SJCRH30 (cell line): ENCODE measurements at regions not wholly inside any gene's neighbourhood (a gene's known extent, or its start where the extent isn't known, plus 50 kb on each side); places are given as distances from the start of the nearest gene placed in this dataset.
A peak's percentile ranks its signal among the peaks of the same experiment; 100 is the strongest.

Experiments used
- DNase-seq, 2 experiments: peaks; one replicate each; pipeline ENCODE4 v3.0.0-alpha.2; 2015 to 2020
- H3K27ac ChIP-seq: fragments of 250-450 bp; sonication (Bioruptor Pico); 2 replicates; pipeline ENCODE4 v1.5.1; 2020; ENCODE audit warnings: mild to moderate bottlenecking, moderate library complexity
- H3K27me3 ChIP-seq: fragments of 250-450 bp; sonication (Bioruptor Pico); 2 replicates; pipeline ENCODE4 v1.5.1; 2020; ENCODE audit warnings: mild to moderate bottlenecking, moderate library complexity
- H3K36me3 ChIP-seq: fragments of 250-450 bp; sonication (Bioruptor Pico); 2 replicates; pipeline ENCODE4 v1.5.1; 2020; ENCODE audit warnings: mild to moderate bottlenecking, moderate library complexity
- H3K4me1 ChIP-seq: fragments of 250-450 bp; sonication (Bioruptor Pico); 2 replicates; pipeline ENCODE4 v1.5.1; 2020; ENCODE audit warnings: mild to moderate bottlenecking, moderate library complexity
- H3K4me3 ChIP-seq: fragments of 250-450 bp; sonication (Bioruptor Pico); 2 replicates; pipeline ENCODE4 v1.5.1; 2020; ENCODE audit warnings: mild to moderate bottlenecking, moderate library complexity
- H3K9me3 ChIP-seq: fragments of 250-450 bp; sonication (Bioruptor Pico); replicated peaks from 2 replicates; pipeline ENCODE4 v1.5.1; 2020; ENCODE audit warnings: mild to moderate bottlenecking, moderate library complexity

- H3K4me3 ChIP-seq = no peak overlapping the region
- no peaks in the 10 kb centered on the region for H3K9me3 ChIP-seq
- no peaks in the 10 kb centered on the region for H3K36me3 ChIP-seq
- no peak for DNase-seq
- no peak overlapping the region for H3K27ac ChIP-seq
- no peaks in the 10 kb centered on the region for H3K27me3 ChIP-seq
- no peaks in the 10 kb centered on the region for H3K4me1 ChIP-seq
Observed at GRCh38 chr11:104340590-104340989, 176.6 kb upstream of the PDGFD start.

- H3K27ac ChIP-seq = no peak overlapping the region
- H3K27me3 ChIP-seq = no peaks in the 10 kb centered on the region
- no peaks in the 10 kb centered on the region for H3K36me3 ChIP-seq
- no peaks in the 10 kb centered on the region for H3K4me1 ChIP-seq
- H3K4me3 ChIP-seq = no peak overlapping the region
- no peak for DNase-seq
- no peaks in the 10 kb centered on the region for H3K9me3 ChIP-seq
Observed at GRCh38 chr11:104339380-104339831, 175.5 kb upstream of the PDGFD start.

GRCh38 chr11:104338186-104338585 lies 174.2 kb upstream of the PDGFD start:
- H3K4me1 ChIP-seq = no peaks in the 10 kb centered on the region
- no peak for DNase-seq
- H3K27ac ChIP-seq = no peak overlapping the region
- no peak overlapping the region for H3K4me3 ChIP-seq
- H3K36me3 ChIP-seq = no peaks in the 10 kb centered on the region
- no peaks in the 10 kb centered on the region for H3K27me3 ChIP-seq
- H3K9me3 ChIP-seq = no peaks in the 10 kb centered on the region

GRCh38 chr11:104337273-104337672 lies 173.3 kb upstream of the PDGFD start:
- Histone ChIP-seq H3K9me3 (no peaks in the 10 kb centered on the region), H3K4me1 (no peaks in the 10 kb centered on the region), H3K36me3 (no peaks in the 10 kb centered on the region), H3K27ac (no peak overlapping the region), H3K4me3 (no peak overlapping the region), H3K27me3 (no peaks in the 10 kb centered on the region)
- no peak for DNase-seq

GRCh38 chr11:104333977-104334376 lies 170.0 kb upstream of the PDGFD start:
- no peaks in the 10 kb centered on the region for H3K36me3 ChIP-seq
- H3K4me1 ChIP-seq = no peaks in the 10 kb centered on the region
- H3K4me3 ChIP-seq = no peak overlapping the region
- H3K27ac ChIP-seq = no peak overlapping the region
- no peaks in the 10 kb centered on the region for H3K9me3 ChIP-seq
- H3K27me3 ChIP-seq = no peaks in the 10 kb centered on the region
- DNase-seq = peak; percentile 21 to 54

- no peaks in the 10 kb centered on the region for H3K4me1 ChIP-seq
- H3K9me3 ChIP-seq = no peaks in the 10 kb centered on the region
- no peaks in the 10 kb centered on the region for H3K27me3 ChIP-seq
- H3K27ac ChIP-seq = no peak overlapping the region
- no peak overlapping the region for H3K4me3 ChIP-seq
- no peaks in the 10 kb centered on the region for H3K36me3 ChIP-seq
- DNase-seq = peak; percentile 26 to 55
Observed at GRCh38 chr11:104332110-104332509, 168.2 kb upstream of the PDGFD start.

- Histone ChIP-seq H3K27me3 (no peaks in the 10 kb centered on the region), H3K36me3 (no peaks in the 10 kb centered on the region), H3K9me3 (no peaks in the 10 kb centered on the region), H3K4me1 (no peaks in the 10 kb centered on the region), H3K27ac (no peak overlapping the region), H3K4me3 (no peak overlapping the region)
- no peak for DNase-seq
Observed at GRCh38 chr11:104329078-104329665, 165.2 kb upstream of the PDGFD start.

GRCh38 chr11:104328512-104328907 lies 164.6 kb upstream of the PDGFD start:
- Histone ChIP-seq H3K4me1 (no peaks in the 10 kb centered on the region), H3K4me3 (no peak overlapping the region), H3K36me3 (no peaks in the 10 kb centered on the region), H3K27ac (no peak overlapping the region), H3K27me3 (no peaks in the 10 kb centered on the region), H3K9me3 (no peaks in the 10 kb centered on the region)
- no peak for DNase-seq

GRCh38 chr11:104327861-104328511 lies 164.0 kb upstream of the PDGFD start:
- H3K27me3 ChIP-seq = no peaks in the 10 kb centered on the region
- H3K4me3 ChIP-seq = no peak overlapping the region
- no peak overlapping the region for H3K27ac ChIP-seq
- H3K36me3 ChIP-seq = no peaks in the 10 kb centered on the region
- H3K9me3 ChIP-seq = no peaks in the 10 kb centered on the region
- no peak for DNase-seq
- H3K4me1 ChIP-seq = no peaks in the 10 kb centered on the region

GRCh38 chr11:104325093-104325492 lies 161.1 kb upstream of the PDGFD start:
- Histone ChIP-seq H3K27ac (no peak overlapping the region), H3K9me3 (no peaks in the 10 kb centered on the region), H3K4me1 (no peaks in the 10 kb centered on the region), H3K27me3 (no peaks in the 10 kb centered on the region), H3K36me3 (no peaks in the 10 kb centered on the region), H3K4me3 (no peak overlapping the region)
- DNase-seq = no peak

- Histone ChIP-seq H3K27ac (no peak overlapping the region), H3K4me1 (no peaks in the 10 kb centered on the region), H3K36me3 (no peaks in the 10 kb centered on the region), H3K9me3 (no peaks in the 10 kb centered on the region), H3K4me3 (no peak overlapping the region), H3K27me3 (no peaks in the 10 kb centered on the region)
- DNase-seq = no peak
Observed at GRCh38 chr11:104324276-104324675, 160.3 kb upstream of the PDGFD start.

GRCh38 chr11:104323841-104324240 lies 159.9 kb upstream of the PDGFD start:
- no peak overlapping the region for H3K27ac ChIP-seq
- no peaks in the 10 kb centered on the region for H3K27me3 ChIP-seq
- no peaks in the 10 kb centered on the region for H3K36me3 ChIP-seq
- H3K9me3 ChIP-seq = no peaks in the 10 kb centered on the region
- 0 out of 2 replicates have a peak, but pooled peaks cover 2% of the 10 kb centered on the region for H3K4me1 ChIP-seq
- DNase-seq = no peak
- H3K4me3 ChIP-seq = no peak overlapping the region

GRCh38 chr11:104322696-104323095 lies 158.7 kb upstream of the PDGFD start:
- Histone ChIP-seq H3K27me3 (no peaks in the 10 kb centered on the region), H3K4me1 (0 out of 2 replicates have a peak, but pooled peaks cover 2% of the 10 kb centered on the region), H3K27ac (no peak overlapping the region), H3K36me3 (no peaks in the 10 kb centered on the region), H3K4me3 (no peak overlapping the region), H3K9me3 (no peaks in the 10 kb centered on the region)
- DNase-seq = no peak

- no peaks in the 10 kb centered on the region for H3K27me3 ChIP-seq
- no peaks in the 10 kb centered on the region for H3K36me3 ChIP-seq
- no peak overlapping the region for H3K27ac ChIP-seq
- no peak overlapping the region for H3K4me3 ChIP-seq
- no peaks in the 10 kb centered on the region for H3K9me3 ChIP-seq
- H3K4me1 ChIP-seq = 0 out of 2 replicates have a peak, but pooled peaks cover 2% of the 10 kb centered on the region
- no peak for DNase-seq
Observed at GRCh38 chr11:104320956-104321355, 157.0 kb upstream of the PDGFD start.

- H3K4me1 ChIP-seq = 0 out of 2 replicates have a peak, but pooled peaks cover 2% of the 10 kb centered on the region
- no peak overlapping the region for H3K27ac ChIP-seq
- no peaks in the 10 kb centered on the region for H3K27me3 ChIP-seq
- no peaks in the 10 kb centered on the region for H3K9me3 ChIP-seq
- H3K4me3 ChIP-seq = no peak overlapping the region
- H3K36me3 ChIP-seq = no peaks in the 10 kb centered on the region
- no peak for DNase-seq
Observed at GRCh38 chr11:104320097-104320496, 156.2 kb upstream of the PDGFD start.

GRCh38 chr11:104319396-104319795 lies 155.4 kb upstream of the PDGFD start:
- Histone ChIP-seq H3K9me3 (no peaks in the 10 kb centered on the region), H3K36me3 (no peaks in the 10 kb centered on the region), H3K4me1 (0 out of 2 replicates have a peak, but pooled peaks cover 2% of the 10 kb centered on the region), H3K27ac (peak overlapping the region; percentile 32), H3K4me3 (no peak overlapping the region), H3K27me3 (no peaks in the 10 kb centered on the region)
- peak; percentile 6 to 10 for DNase-seq
